Osteocyte (in vitro differentiated cells): ENCODE measurements at regions not wholly inside any gene's neighbourhood (a gene's known extent, or its start where the extent isn't known, plus 50 kb on each side); places are given as distances from the start of the nearest gene placed in this dataset.

Source experiments
- DNase-seq: peaks from one replicate; pipeline ENCODE4 v3.0.0; 2021; ENCODE audit warnings: mixed read lengths; ENCODE audit not compliant: unreplicated experiment; ENCODE audit errors: extremely low spot score
- H3K27ac Mint-ChIP-seq: one replicate; pipeline ENCODE4 v1.8.0; 2021; ENCODE audit warnings: mild to moderate bottlenecking, mixed read lengths; ENCODE audit not compliant: unreplicated experiment
- H3K27me3 Mint-ChIP-seq: one replicate; pipeline ENCODE4 v1.8.0; 2021; ENCODE audit warnings: mixed read lengths; ENCODE audit not compliant: unreplicated experiment
- H3K36me3 Mint-ChIP-seq: one replicate; pipeline ENCODE4 v1.8.0; 2021; ENCODE audit warnings: mixed read lengths; ENCODE audit not compliant: unreplicated experiment
- H3K4me1 Mint-ChIP-seq: one replicate; pipeline ENCODE4 v1.8.0; 2021; ENCODE audit warnings: mixed read lengths; ENCODE audit not compliant: unreplicated experiment
- H3K4me3 Mint-ChIP-seq: one replicate; pipeline ENCODE4 v1.8.0; 2021; ENCODE audit warnings: mild to moderate bottlenecking, moderate library complexity, mixed read lengths; ENCODE audit not compliant: unreplicated experiment
- H3K9me3 Mint-ChIP-seq: one replicate; pipeline ENCODE4 v1.8.0; 2021; ENCODE audit warnings: mixed read lengths; ENCODE audit not compliant: unreplicated experiment
- TF ChIP-seq, protein P1 (sequence below): fragments of 200-600 bp; sonication (generic); IDR thresholded peaks from 2 replicates; pipeline ENCODE4 v1.5.0; 2021; ENCODE audit warnings: antibody characterized with exemption, mild to moderate bottlenecking, moderate library complexity

DNA sequence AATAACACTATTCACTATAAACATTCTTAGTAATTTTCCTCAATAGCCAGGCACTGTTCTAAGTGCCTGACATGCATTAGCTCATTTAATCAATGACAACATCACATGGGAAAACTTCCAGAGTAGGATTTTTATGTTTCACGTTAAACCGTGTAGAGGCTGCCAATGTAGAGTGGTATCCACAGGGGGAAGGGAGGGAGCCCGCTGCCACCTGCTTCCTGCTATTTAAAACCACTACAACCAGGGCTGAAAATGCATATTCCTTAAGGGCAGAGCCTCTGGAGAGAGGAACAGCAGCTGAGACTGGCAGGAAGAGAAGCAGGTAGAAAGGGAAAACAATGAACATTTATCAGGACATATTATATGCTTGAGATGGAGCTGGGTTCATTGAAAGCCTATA lies 684.3 kb upstream of the AUTS2 start:
- Mint-ChIP-seq H3K27ac (no peak overlapping the region), H3K9me3 (peaks cover 6% of the 10 kb centered on the region), H3K27me3 (no peaks in the 10 kb centered on the region), H3K4me1 (no peaks in the 10 kb centered on the region), H3K36me3 (no peaks in the 10 kb centered on the region), H3K4me3 (no peak overlapping the region)
- TF ChIP-seq, protein P1, sequence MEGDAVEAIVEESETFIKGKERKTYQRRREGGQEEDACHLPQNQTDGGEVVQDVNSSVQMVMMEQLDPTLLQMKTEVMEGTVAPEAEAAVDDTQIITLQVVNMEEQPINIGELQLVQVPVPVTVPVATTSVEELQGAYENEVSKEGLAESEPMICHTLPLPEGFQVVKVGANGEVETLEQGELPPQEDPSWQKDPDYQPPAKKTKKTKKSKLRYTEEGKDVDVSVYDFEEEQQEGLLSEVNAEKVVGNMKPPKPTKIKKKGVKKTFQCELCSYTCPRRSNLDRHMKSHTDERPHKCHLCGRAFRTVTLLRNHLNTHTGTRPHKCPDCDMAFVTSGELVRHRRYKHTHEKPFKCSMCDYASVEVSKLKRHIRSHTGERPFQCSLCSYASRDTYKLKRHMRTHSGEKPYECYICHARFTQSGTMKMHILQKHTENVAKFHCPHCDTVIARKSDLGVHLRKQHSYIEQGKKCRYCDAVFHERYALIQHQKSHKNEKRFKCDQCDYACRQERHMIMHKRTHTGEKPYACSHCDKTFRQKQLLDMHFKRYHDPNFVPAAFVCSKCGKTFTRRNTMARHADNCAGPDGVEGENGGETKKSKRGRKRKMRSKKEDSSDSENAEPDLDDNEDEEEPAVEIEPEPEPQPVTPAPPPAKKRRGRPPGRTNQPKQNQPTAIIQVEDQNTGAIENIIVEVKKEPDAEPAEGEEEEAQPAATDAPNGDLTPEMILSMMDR = no peak
- no peak for DNase-seq

GRCh38 chr7:68917041-68917651 lies 681.1 kb upstream of the AUTS2 start:
- Mint-ChIP-seq H3K36me3 (no peaks in the 10 kb centered on the region), H3K27me3 (peaks cover 5% of the 10 kb centered on the region), H3K4me1 (no peaks in the 10 kb centered on the region), H3K27ac (no peak overlapping the region), H3K4me3 (no peak overlapping the region), H3K9me3 (peaks cover 23% of the 10 kb centered on the region)
- TF ChIP-seq, protein P1 = no peak
- DNase-seq = no peak

DNA sequence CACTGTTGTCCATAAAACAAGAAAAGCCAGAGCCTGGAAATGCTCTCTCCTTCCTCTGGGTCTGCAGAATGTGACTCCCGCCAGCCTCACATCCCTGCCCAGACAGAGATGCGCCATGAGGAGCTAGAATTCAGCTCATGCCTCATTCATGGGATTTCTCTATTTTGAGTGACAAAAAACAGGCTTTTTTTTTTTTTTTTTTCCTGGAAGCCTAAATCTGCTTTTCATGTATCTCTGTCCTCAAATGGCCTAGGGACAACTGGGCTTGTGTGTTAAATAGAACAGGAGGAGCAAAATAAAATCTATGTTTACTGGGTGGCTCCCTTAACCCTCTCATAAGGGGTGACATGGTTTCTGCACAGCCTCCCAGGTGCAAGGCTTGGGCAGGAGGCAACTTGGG lies 679.7 kb upstream of the AUTS2 start:
- H3K9me3 Mint-ChIP-seq = peaks cover 29% of the 10 kb centered on the region
- no peak for DNase-seq
- H3K36me3 Mint-ChIP-seq = no peaks in the 10 kb centered on the region
- TF ChIP-seq, protein P1 = no peak
- H3K4me1 Mint-ChIP-seq = no peaks in the 10 kb centered on the region
- no peak overlapping the region for H3K27ac Mint-ChIP-seq
- peaks cover 5% of the 10 kb centered on the region for H3K27me3 Mint-ChIP-seq
- no peak overlapping the region for H3K4me3 Mint-ChIP-seq

DNA sequence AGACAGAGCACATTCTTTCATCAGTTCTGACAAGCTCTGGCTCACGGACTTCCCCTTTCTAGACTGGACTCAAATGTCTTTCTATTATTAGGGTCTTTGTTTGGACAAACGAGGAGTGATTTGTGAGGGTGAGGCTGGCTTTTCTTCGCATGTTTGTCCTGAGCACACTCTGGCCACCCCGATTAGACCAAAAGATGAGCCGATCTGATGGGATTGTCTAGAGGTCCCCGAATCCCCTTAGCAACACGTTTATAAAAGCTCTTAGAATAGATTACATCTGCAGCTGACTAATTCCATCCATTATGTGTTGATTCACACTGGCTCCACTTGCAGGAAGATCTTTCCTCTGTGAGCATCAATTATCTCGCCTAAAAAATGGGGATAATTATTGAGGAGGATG lies 675.4 kb upstream of the AUTS2 start:
- Mint-ChIP-seq H3K4me3 (no peak overlapping the region), H3K36me3 (no peaks in the 10 kb centered on the region), H3K27ac (no peak overlapping the region), H3K4me1 (no peaks in the 10 kb centered on the region), H3K27me3 (peaks cover 5% of the 10 kb centered on the region), H3K9me3 (peaks cover 23% of the 10 kb centered on the region)
- no peak for DNase-seq
- TF ChIP-seq, protein P1 = no peak

- Mint-ChIP-seq H3K9me3 (peaks cover 16% of the 10 kb centered on the region), H3K4me3 (no peak overlapping the region), H3K4me1 (no peaks in the 10 kb centered on the region), H3K27ac (no peak overlapping the region), H3K36me3 (no peaks in the 10 kb centered on the region), H3K27me3 (no peaks in the 10 kb centered on the region)
- TF ChIP-seq, protein P1 = no peak
- no peak for DNase-seq
Observed at GRCh38 chr7:68925241-68925640, 673.0 kb upstream of the AUTS2 start.
